Thyroid gland (tissue), 4 donors: ENCODE measurements at regions not wholly inside any gene's neighbourhood (a gene's known extent, or its start where the extent isn't known, plus 50 kb on each side); places are given as distances from the start of the nearest gene placed in this dataset.

Source experiments
- DNase-seq, 2 donors: peaks; one replicate each; pipeline ENCODE4 v3.0.0-alpha.2; 2019
- H3K27ac ChIP-seq, 3 donors: fragments of 200-600 bp; sonication (generic); 1 replicate in 2 of 3; 2 replicates in 1 of 3; pipeline ENCODE4 v1.5.1; 2016 to 2019; ENCODE audit warnings: mild to moderate bottlenecking in 1 of 3, moderate library complexity in 1 of 3
- H3K27me3 ChIP-seq: fragments of 200-600 bp; sonication (generic); one replicate; pipeline ENCODE4 v1.5.1; 2019
- H3K36me3 ChIP-seq, 2 donors: fragments of 200-600 bp; sonication (generic); one replicate each; pipeline ENCODE4 v1.5.1; 2016 to 2019
- H3K4me1 ChIP-seq, 2 donors: fragments of 200-600 bp; sonication (generic); one replicate each; pipeline ENCODE4 v1.5.1; 2017 to 2019
- H3K4me3 ChIP-seq, 3 donors: fragments of 200-600 bp; sonication (generic); replicated peaks in 1 of 3; 1 replicate in 2 of 3; 2 replicates in 1 of 3; pipeline ENCODE4 v1.5.1; 2016; ENCODE audit warnings: mild to moderate bottlenecking in 1 of 3
- H3K9me3 ChIP-seq: fragments of 200-600 bp; sonication (generic); one replicate; pipeline ENCODE4 v1.5.1; 2017
- CTCF ChIP-seq, 6 experiments: fragments of 200-600 bp in 3 of 6; fragments of 450-650 bp in 3 of 6; sonication (generic) in 3 of 6; IDR thresholded peaks; one replicate each; pipeline ENCODE4 v1.5.1; 2016 to 2019; ENCODE audit warnings: antibody characterized with exemption in 6 of 6, mild to moderate bottlenecking in 2 of 6, inconsistent platforms in 1 of 6, moderate library complexity in 1 of 6
- POLR2A ChIP-seq, 2 donors: fragments of 450-650 bp; IDR thresholded peaks; one replicate each; pipeline ENCODE4 v1.6.1; 2017; ENCODE audit warnings: antibody characterized with exemption in 2 of 2, mild to moderate bottlenecking in 2 of 2, moderate library complexity in 1 of 2
- WGBS, 2 donors: methylation state at CpG; one replicate each; pipeline ENCODE4 v1.1.5; 2017; 5-methylcytosine and 5-hydroxymethylcytosine counted together
- intact Hi-C: fragments of 100-400 bp; cut with DNase I; formaldehyde crosslinking; loops from one replicate; pipeline ENCODE4 v1.15.1; 2023

GRCh38 chr2:122021941-122022340, 266.5 kb downstream of the TSN start:
- intact Hi-C loops = no loop called here
- no peaks in the 10 kb centered on the region for H3K27me3 ChIP-seq
- H3K4me1 ChIP-seq = no peaks in the 10 kb centered on the region
- no peaks in the 10 kb centered on the region for H3K36me3 ChIP-seq
- H3K4me3 ChIP-seq = no peak overlapping the region
- H3K9me3 ChIP-seq = no peaks in the 10 kb centered on the region
- WGBS, 2 donors = 79 to 82% methylated on average over 3 to 4 of the region's 4 CpGs
- TF ChIP-seq CTCF (IDR thresholded peaks at IDR 0.05) = no peak
- no peak for TF ChIP-seq POLR2A (IDR thresholded peaks at IDR 0.05)
- H3K27ac ChIP-seq = no peak overlapping the region
- DNase-seq = no peak

GRCh38 chr2:122022531-122022930, 267.1 kb downstream of the TSN start:
- WGBS, 2 donors = 77 to 86% methylated on average over 3 of the region's 3 CpGs

GRCh38 chr2:122023059-122023864, 267.8 kb downstream of the TSN start:
- 57 to 61% methylated on average over 7 of the region's 7 CpGs for WGBS, 2 donors
- H3K4me3 ChIP-seq = no peak overlapping the region
- no peak for TF ChIP-seq POLR2A (IDR thresholded peaks at IDR 0.05)
- no peak for TF ChIP-seq CTCF (IDR thresholded peaks at IDR 0.05)
- H3K27ac ChIP-seq = no peak overlapping the region
- no peaks in the 10 kb centered on the region for H3K4me1 ChIP-seq
- no peaks in the 10 kb centered on the region for H3K27me3 ChIP-seq
- H3K36me3 ChIP-seq = no peaks in the 10 kb centered on the region
- no peak for DNase-seq
- H3K9me3 ChIP-seq = no peaks in the 10 kb centered on the region
- intact Hi-C loops = no loop called here

More at GRCh38 chr2:122022531-122022930, 267.1 kb downstream of the TSN start:
- no peak for DNase-seq
- Histone ChIP-seq H3K4me1 (no peaks in the 10 kb centered on the region), H3K4me3 (no peak overlapping the region), H3K27me3 (no peaks in the 10 kb centered on the region), H3K27ac (no peak overlapping the region), H3K9me3 (no peaks in the 10 kb centered on the region), H3K36me3 (no peaks in the 10 kb centered on the region)
- intact Hi-C loops = no loop called here
- no peak for TF ChIP-seq CTCF (IDR thresholded peaks at IDR 0.05)
- TF ChIP-seq POLR2A (IDR thresholded peaks at IDR 0.05) = no peak

GRCh38 chr2:122027510-122028217, 272.2 kb downstream of the TSN start:
- no peaks in the 10 kb centered on the region for H3K27me3 ChIP-seq
- intact Hi-C loops = no loop called here
- no peaks in the 10 kb centered on the region for H3K9me3 ChIP-seq
- no peak overlapping the region for H3K4me3 ChIP-seq
- H3K4me1 ChIP-seq = no peaks in the 10 kb centered on the region
- no peak for TF ChIP-seq CTCF (IDR thresholded peaks at IDR 0.05)
- no peak for TF ChIP-seq POLR2A (IDR thresholded peaks at IDR 0.05)
- no peak for DNase-seq
- WGBS, 2 donors = 84 to 93% methylated on average over 9 of the region's 9 CpGs
- no peaks in the 10 kb centered on the region for H3K36me3 ChIP-seq
- H3K27ac ChIP-seq = no peak overlapping the region
